ENCODE measurements at regions not wholly inside any gene's neighbourhood (a gene's known extent, or its start where the extent isn't known, plus 50 kb on each side); places are given as distances from the start of the nearest gene placed in this dataset.

DNA sequence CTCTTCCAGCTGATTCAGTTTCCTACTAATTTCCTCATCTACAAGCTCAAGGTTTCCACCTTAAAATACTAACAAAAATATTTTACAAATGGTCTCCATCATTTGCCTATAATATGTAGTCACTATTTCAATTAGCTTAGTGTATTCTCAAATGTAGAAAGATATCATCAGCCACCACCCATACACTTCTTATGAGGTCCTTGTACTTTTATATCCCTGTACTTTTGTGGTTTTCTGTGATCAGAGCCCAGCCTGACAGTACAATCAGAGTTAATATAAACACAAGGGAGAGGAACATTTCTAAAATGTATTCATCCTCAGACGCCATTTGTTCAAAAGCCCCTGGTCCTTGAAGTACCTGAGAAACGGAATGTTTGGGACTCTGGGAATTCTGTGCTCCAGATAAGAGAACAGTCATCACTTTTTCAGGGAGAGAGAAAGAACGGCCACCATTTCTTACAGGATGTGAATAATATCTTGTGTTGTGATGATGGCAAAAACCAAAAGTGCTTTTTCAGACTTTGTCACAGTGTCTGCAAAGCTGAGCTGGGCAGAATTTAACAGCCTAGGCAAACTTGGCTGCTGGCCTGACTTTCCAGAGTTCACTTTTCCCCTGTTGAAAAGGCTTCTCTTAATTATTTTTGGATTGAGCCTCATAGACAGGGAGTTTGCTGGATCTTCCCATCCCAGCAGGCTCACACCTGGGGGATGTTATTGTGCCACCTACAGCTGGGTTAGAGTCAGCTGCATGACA, 361.7 kb upstream of the ACVR2A start:
- H3K4me3 ChIP-seq (ENCODE audit: low read length): no peak overlapping the region
- 35% methylated on average over 3 of the region's 3 CpGs for WGBS
- DNase-seq (no peak), ATAC-seq (no peak)
- no peak overlapping the region for H3K27ac ChIP-seq (ENCODE audit: low read length)
- intact Hi-C loops (cut with DNase I): no loop called here
- H3K9me3 ChIP-seq (ENCODE audit: control insufficient read depth, low read length): no peaks in the 10 kb centered on the region
- no peaks in the 10 kb centered on the region for H3K27me3 ChIP-seq (ENCODE audit: control insufficient read depth, insufficient read depth)
- peaks cover 2% of the 10 kb centered on the region for H3K4me1 ChIP-seq (ENCODE audit: control insufficient read depth, insufficient read depth, low read length)

DNA sequence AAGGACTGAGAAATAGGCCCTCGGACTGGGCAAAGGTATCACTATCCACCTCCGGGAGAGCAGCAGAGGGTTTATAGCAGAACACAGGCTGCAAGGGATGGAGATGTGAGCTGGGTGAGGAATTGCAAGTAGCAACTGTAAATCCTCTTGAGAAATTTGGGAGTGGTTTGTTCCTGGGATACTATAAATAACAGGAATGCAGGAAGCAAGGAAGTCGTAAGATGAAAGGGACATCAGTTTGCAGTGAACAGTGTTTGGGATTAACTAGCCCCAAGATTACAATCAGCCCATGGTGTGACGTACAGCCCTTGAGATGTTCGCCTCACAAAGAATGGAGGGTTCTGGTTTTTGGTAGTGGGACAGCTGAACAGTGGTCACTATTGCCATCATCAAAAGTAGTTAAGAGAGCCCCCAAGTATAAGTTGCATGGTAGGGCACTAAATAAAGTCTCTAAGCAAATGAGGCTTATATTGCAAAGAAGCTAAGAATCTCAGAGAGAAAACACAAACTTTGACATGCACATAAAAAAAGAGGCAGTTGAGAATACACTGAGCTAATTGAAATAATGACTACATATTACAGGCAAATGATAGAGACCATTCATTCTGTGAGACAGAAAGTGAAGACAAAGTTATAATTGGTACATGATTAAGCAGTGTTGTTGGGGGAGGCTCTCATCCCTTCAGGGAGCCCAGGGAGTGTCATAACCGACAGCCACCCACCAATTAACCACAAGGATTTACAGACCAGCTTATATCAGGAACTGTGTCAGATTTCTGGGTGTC, 362.5 kb upstream of the ACVR2A start:
- H3K4me3 ChIP-seq (ENCODE audit: low read length): no peak overlapping the region
- intact Hi-C loops (cut with DNase I): no loop called here
- WGBS: 52% methylated on average over 6 of the region's 6 CpGs
- no peaks in the 10 kb centered on the region for H3K27me3 ChIP-seq (ENCODE audit: control insufficient read depth, insufficient read depth)
- H3K4me1 ChIP-seq (ENCODE audit: control insufficient read depth, insufficient read depth, low read length): peaks cover 2% of the 10 kb centered on the region
- H3K27ac ChIP-seq (ENCODE audit: low read length): no peak overlapping the region
- ATAC-seq: no peak
- DNase-seq: no peak
- no peaks in the 10 kb centered on the region for H3K9me3 ChIP-seq (ENCODE audit: control insufficient read depth, low read length)

DNA sequence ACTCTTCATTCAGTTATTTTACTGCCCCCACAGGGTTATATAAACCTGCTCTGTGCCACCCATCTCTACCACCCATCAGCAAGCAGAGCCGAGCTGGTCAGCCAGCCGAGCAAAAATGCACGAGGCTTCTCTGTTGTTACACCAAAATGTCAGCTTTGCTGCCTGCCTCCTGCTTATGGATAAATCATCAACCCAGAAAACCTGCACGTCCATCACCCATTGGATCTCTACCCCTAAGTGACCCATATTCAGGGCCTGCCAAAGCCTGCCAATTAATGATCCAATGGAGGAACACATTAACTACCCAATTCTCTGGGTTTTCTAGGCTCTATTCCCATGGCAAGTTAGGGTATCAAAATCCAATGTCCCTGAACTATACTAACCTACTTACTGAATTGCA, 365.5 kb upstream of the ACVR2A start:
- no peak for ATAC-seq
- intact Hi-C loops (cut with DNase I): no loop called here
- Histone ChIP-seq H3K27ac (ENCODE audit: low read length) (no peak overlapping the region), H3K27me3 (ENCODE audit: control insufficient read depth, insufficient read depth) (no peaks in the 10 kb centered on the region), H3K9me3 (ENCODE audit: control insufficient read depth, low read length) (no peaks in the 10 kb centered on the region), H3K4me3 (ENCODE audit: low read length) (no peak overlapping the region), H3K4me1 (ENCODE audit: control insufficient read depth, insufficient read depth, low read length) (peaks cover 2% of the 10 kb centered on the region)
- 89% methylated on average over 4 of the region's 4 CpGs for WGBS
- DNase-seq: no peak

DNA sequence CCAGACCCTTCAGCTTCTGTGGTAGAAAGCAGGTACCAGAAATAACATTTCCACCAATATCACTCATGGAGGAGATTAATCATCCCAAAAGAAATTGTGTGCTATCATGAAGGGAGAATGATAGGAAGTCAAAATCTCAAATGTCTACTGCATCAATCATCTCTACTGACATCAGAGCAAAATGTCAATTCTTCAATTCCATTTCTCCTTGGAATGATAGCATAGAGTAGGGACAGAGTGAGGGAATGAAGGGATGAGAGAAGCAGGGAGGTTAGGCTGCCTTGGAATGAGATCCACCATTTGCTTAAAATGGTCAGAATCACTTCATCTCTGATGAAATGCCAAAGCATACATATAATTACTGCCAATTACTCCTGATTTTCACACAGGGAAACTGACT, 371.8 kb upstream of the ACVR2A start:
- no peak for DNase-seq
- no peak overlapping the region for H3K27ac ChIP-seq (ENCODE audit: low read length)
- H3K27me3 ChIP-seq (ENCODE audit: control insufficient read depth, insufficient read depth): no peaks in the 10 kb centered on the region
- no peak overlapping the region for H3K4me3 ChIP-seq (ENCODE audit: low read length)
- H3K4me1 ChIP-seq (ENCODE audit: control insufficient read depth, insufficient read depth, low read length): no peaks in the 10 kb centered on the region
- H3K9me3 ChIP-seq (ENCODE audit: control insufficient read depth, low read length): no peaks in the 10 kb centered on the region
- no peak for ATAC-seq
- intact Hi-C loops (cut with DNase I): no loop called here

DNA sequence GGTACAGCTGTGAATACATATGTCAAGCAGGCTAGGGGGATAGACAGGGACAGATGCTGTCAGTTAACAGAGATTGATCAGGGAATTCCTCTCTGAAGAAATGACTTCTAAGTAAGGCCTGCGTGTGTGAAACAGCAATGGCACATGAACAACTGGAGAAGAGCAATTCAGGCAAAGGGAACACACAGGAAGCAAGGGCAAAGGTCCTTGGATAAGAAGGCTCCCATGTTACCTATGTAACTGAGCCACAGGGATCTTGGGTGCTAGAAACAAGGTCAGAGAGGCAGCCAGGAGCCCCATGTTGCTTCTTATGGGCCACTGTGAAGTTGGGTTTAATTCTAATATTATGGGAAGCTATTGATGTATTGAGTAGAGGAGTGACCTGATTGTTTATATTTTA, 373.7 kb upstream of the ACVR2A start:
- H3K27me3 ChIP-seq (ENCODE audit: control insufficient read depth, insufficient read depth): no peaks in the 10 kb centered on the region
- 77% methylated on average over 1 of the region's 1 CpG for WGBS
- H3K4me3 ChIP-seq (ENCODE audit: low read length): no peak overlapping the region
- no peaks in the 10 kb centered on the region for H3K9me3 ChIP-seq (ENCODE audit: control insufficient read depth, low read length)
- H3K4me1 ChIP-seq (ENCODE audit: control insufficient read depth, insufficient read depth, low read length): no peaks in the 10 kb centered on the region
- ATAC-seq (no peak), DNase-seq (no peak)
- intact Hi-C loops (cut with DNase I): no loop called here
- no peak overlapping the region for H3K27ac ChIP-seq (ENCODE audit: low read length)

DNA sequence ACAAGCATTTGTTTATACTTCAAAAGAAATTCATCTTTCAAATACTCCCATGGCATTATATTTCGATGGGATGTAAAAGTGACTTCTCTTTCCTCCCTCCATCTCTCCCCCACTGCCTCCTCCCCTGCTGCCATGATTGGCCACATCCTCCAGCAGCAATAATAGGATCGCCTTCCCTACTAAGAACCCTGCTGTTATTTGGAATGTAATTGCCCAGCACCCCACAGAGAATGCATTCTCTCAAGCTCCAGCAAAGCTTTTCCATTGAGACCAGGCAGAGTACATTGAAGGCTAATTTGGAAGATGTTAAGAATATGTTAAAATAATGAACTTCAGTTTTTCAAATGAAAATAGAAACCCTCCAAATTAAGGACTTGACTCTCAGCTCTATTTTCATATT, 375.4 kb upstream of the ACVR2A start:
- WGBS: 50% methylated on average over 2 of the region's 2 CpGs

DNA sequence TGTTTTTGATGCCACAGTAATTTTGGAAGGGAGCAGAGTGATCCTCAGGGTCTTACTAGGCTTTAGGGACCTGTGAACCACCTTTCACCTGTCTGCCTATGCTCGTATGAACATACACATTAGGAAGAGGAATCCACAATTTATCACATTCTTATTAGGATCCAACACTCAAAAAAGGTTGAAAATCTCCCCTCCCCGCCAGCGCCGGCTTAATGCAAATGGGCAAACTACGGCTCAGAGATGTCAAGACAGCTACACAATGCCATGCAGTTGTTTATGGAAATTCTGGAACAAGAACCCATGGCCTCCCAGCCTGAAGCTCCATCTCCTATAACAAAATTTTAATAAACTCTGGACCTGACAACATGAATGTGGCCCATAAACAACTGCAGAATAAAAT, 375.9 kb upstream of the ACVR2A start:
- H3K4me3 ChIP-seq (ENCODE audit: low read length): no peak overlapping the region
- no peak overlapping the region for H3K27ac ChIP-seq (ENCODE audit: low read length)
- DNase-seq (no peak), ATAC-seq (no peak)
- H3K9me3 ChIP-seq (ENCODE audit: control insufficient read depth, low read length): no peaks in the 10 kb centered on the region
- 76% methylated on average over 5 of the region's 5 CpGs for WGBS
- no peaks in the 10 kb centered on the region for H3K4me1 ChIP-seq (ENCODE audit: control insufficient read depth, insufficient read depth, low read length)
- H3K27me3 ChIP-seq (ENCODE audit: control insufficient read depth, insufficient read depth): no peaks in the 10 kb centered on the region
- intact Hi-C loops (cut with DNase I): no loop called here

More for the DNA sequence above, 375.4 kb upstream of the ACVR2A start:
- Histone ChIP-seq H3K27ac (ENCODE audit: low read length) (no peak overlapping the region), H3K4me1 (ENCODE audit: control insufficient read depth, insufficient read depth, low read length) (no peaks in the 10 kb centered on the region), H3K4me3 (ENCODE audit: low read length) (no peak overlapping the region), H3K27me3 (ENCODE audit: control insufficient read depth, insufficient read depth) (no peaks in the 10 kb centered on the region), H3K9me3 (ENCODE audit: control insufficient read depth, low read length) (no peaks in the 10 kb centered on the region)
- no peak for DNase-seq
- intact Hi-C loops (cut with DNase I): no loop called here
- ATAC-seq: no peak

DNA sequence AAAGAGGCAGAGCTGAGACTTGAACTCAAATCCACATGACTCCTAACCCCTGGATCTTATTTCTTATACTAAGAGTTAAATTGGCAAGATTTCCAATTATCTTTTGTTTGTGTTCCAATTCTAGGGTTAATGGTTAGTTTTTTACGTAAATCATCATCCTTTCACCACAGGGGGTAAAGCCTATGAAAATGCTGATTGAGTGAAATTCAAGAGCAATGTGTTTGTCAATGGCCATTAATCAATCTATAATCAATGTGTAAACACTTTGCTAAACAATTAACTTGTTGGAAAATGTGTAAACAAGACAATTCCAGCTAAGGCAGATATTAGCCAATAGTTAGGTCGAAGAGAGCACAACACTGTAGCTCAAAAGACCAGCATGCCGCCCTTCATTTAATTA, 376.5 kb upstream of the ACVR2A start:
- Histone ChIP-seq H3K4me3 (ENCODE audit: low read length) (no peak overlapping the region), H3K9me3 (ENCODE audit: control insufficient read depth, low read length) (no peaks in the 10 kb centered on the region), H3K27ac (ENCODE audit: low read length) (no peak overlapping the region), H3K27me3 (ENCODE audit: control insufficient read depth, insufficient read depth) (no peaks in the 10 kb centered on the region), H3K4me1 (ENCODE audit: control insufficient read depth, insufficient read depth, low read length) (no peaks in the 10 kb centered on the region)
- DNase-seq (no peak), ATAC-seq (no peak)
- 80% methylated on average over 3 of the region's 3 CpGs for WGBS
- intact Hi-C loops (cut with DNase I): no loop called here

DNA sequence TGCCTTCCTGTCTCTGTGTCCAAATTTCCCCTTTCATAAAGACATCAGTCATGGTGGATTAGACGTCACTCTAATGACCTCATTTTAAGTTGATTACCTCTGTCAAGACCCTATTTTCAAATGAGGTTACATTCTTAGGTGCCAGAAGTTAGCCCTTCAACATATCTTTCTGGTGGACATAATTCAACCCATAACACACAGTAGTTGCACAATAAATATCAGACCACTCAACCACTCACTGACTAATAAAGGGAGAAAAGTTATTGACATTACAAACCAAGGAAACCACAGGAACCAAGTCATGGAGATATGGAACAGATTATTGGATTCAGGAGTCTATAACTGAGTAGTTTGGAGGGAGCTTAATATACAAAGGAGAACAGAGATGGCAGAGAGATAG, 377.4 kb upstream of the ACVR2A start:
- 69% methylated on average over 1 of the region's 1 CpG for WGBS
- DNase-seq: no peak
- Histone ChIP-seq H3K4me1 (ENCODE audit: control insufficient read depth, insufficient read depth, low read length) (no peaks in the 10 kb centered on the region), H3K9me3 (ENCODE audit: control insufficient read depth, low read length) (no peaks in the 10 kb centered on the region), H3K4me3 (ENCODE audit: low read length) (no peak overlapping the region), H3K27me3 (ENCODE audit: control insufficient read depth, insufficient read depth) (no peaks in the 10 kb centered on the region), H3K27ac (ENCODE audit: low read length) (no peak overlapping the region)
- no peak for ATAC-seq
- intact Hi-C loops (cut with DNase I): no loop called here

DNA sequence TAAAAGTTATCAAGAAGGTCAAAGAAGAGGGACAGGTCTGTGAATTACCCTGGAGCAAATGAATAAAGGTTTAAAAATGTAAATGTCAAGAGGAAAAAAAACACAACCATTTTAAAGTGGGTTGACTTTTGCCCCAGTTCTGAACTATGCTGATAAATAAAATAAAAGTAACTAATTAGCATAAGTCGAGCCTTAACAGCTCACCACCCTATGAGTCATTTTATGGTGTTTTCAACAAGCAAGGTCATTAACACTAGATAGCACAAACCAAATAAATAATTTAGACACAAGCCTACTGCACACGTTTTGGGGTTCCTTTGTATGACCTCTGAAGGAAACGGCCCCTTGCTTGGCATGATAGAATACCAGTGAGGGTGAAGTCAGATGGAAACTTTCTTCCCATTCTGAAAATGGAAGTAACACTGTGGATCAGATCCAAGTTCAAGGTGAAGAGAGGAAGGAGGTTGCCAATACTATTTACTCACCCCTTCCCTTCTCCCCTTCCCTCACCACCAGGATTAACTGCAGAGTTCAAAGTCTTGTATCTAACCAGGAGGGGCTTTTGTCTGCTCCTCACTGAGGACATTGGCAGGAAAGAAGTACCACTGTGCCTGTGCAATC, 380.0 kb upstream of the ACVR2A start:
- no peaks in the 10 kb centered on the region for H3K9me3 ChIP-seq (ENCODE audit: control insufficient read depth, low read length)
- H3K27ac ChIP-seq (ENCODE audit: low read length): no peak overlapping the region
- WGBS: 65% methylated on average over 3 of the region's 3 CpGs
- intact Hi-C loops (cut with DNase I): no loop called here
- ATAC-seq (no peak), DNase-seq (no peak)
- no peaks in the 10 kb centered on the region for H3K27me3 ChIP-seq (ENCODE audit: control insufficient read depth, insufficient read depth)
- H3K4me1 ChIP-seq (ENCODE audit: control insufficient read depth, insufficient read depth, low read length): no peaks in the 10 kb centered on the region
- no peak overlapping the region for H3K4me3 ChIP-seq (ENCODE audit: low read length)

DNA sequence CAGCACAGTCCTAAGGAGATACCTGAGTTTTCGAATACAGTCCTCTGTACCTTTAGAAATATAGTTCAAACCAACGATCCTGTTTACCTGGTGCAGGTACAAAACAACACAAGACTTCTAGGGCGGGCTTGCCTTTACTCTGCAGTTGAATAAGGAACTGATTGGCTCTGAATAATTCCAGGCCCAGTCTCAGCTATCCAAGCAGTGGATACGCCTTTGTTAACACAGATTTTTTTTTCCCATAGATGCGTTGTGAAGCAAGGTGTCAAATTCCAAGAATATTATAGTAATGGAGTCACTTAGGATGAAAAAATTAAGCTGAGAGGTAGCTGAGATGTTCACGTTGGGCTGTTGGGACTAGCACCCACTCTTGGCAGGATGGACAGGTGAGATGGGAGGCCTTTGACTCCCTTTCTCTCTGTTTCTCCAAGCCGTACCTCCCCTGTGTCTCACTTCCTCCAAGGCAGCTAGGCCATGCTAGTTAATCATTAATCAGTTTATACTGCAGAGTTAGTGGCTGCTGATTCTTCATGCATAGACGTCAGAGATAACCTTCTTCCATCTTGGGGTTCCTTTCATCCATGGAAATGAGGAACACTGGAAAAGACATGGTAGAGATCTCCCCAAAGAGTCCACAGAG, 380.8 kb upstream of the ACVR2A start:
- H3K4me3 ChIP-seq (ENCODE audit: low read length): no peak overlapping the region
- intact Hi-C loops (cut with DNase I): no loop called here
- 74% methylated on average over 8 of the region's 8 CpGs for WGBS
- H3K27ac ChIP-seq (ENCODE audit: low read length): no peak overlapping the region
- ATAC-seq (no peak), DNase-seq (no peak)
- H3K9me3 ChIP-seq (ENCODE audit: control insufficient read depth, low read length): no peaks in the 10 kb centered on the region
- H3K27me3 ChIP-seq (ENCODE audit: control insufficient read depth, insufficient read depth): no peaks in the 10 kb centered on the region
- H3K4me1 ChIP-seq (ENCODE audit: control insufficient read depth, insufficient read depth, low read length): no peaks in the 10 kb centered on the region
